ENCODE measurements at regions not wholly inside any gene's neighbourhood (a gene's known extent, or its start where the extent isn't known, plus 50 kb on each side); places are given as distances from the start of the nearest gene placed in this dataset.

DNA sequence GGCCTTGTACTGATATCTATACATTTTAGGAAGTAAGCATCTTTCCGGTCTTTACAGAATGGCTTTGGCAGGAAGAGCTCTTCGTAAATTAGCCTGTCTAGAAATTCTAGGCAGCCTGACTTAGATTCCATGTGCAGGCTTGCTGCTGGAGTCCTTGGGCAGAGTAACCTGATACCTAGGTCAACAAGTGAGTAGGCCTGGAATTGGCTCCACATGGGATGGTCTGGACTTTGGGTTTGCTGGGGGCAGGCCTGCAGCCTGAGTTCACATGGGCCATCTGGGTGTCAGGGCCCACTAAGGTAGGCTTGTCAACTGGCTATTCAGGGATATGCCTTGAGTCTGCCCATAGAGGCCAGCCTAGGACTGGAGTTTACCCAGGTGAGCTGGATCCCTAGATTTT lies 59.6 kb upstream of the CYYR1 start:
- Mint-ChIP-seq H3K27ac (no peak overlapping the region), H3K27me3 (no peaks in the 10 kb centered on the region), H3K9me3 (peaks cover 8% of the 10 kb centered on the region), H3K36me3 (ENCODE audit: low read depth) (no peaks in the 10 kb centered on the region), H3K4me1 (ENCODE audit: low read depth) (no peaks in the 10 kb centered on the region), H3K4me3 (no peak overlapping the region)
- intact Hi-C loops (cut with micrococcal nuclease), result no loop called here
- POLR2A ChIA-PET, result interaction anchor here (0.6 kb wide), 1 partner anchor 1817 kb away, joined by 3 read pairs; no protein-coding TSS in a partner anchor
- DNase-seq, result no peak
- no peak for ATAC-seq
- CTCF ChIA-PET, result no interaction called here
- TF ChIP-seq, protein P1, sequence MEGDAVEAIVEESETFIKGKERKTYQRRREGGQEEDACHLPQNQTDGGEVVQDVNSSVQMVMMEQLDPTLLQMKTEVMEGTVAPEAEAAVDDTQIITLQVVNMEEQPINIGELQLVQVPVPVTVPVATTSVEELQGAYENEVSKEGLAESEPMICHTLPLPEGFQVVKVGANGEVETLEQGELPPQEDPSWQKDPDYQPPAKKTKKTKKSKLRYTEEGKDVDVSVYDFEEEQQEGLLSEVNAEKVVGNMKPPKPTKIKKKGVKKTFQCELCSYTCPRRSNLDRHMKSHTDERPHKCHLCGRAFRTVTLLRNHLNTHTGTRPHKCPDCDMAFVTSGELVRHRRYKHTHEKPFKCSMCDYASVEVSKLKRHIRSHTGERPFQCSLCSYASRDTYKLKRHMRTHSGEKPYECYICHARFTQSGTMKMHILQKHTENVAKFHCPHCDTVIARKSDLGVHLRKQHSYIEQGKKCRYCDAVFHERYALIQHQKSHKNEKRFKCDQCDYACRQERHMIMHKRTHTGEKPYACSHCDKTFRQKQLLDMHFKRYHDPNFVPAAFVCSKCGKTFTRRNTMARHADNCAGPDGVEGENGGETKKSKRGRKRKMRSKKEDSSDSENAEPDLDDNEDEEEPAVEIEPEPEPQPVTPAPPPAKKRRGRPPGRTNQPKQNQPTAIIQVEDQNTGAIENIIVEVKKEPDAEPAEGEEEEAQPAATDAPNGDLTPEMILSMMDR (IDR thresholded peaks at IDR 0.05), result no peak

GRCh38 chr21:26626187-26626586 lies 53.1 kb upstream of the CYYR1 start:
- intact Hi-C loops (cut with micrococcal nuclease), result no loop called here
- ChIA-PET CTCF (no interaction called here), POLR2A (no interaction called here)
- TF ChIP-seq, protein P1 (IDR thresholded peaks at IDR 0.05), result no peak
- H3K27me3 Mint-ChIP-seq, result no peaks in the 10 kb centered on the region
- H3K36me3 Mint-ChIP-seq (ENCODE audit: low read depth), result no peaks in the 10 kb centered on the region
- no peak overlapping the region for H3K27ac Mint-ChIP-seq
- peaks cover 2% of the 10 kb centered on the region for H3K9me3 Mint-ChIP-seq
- no peak overlapping the region for H3K4me3 Mint-ChIP-seq
- H3K4me1 Mint-ChIP-seq (ENCODE audit: low read depth), result no peaks in the 10 kb centered on the region
- no peak for DNase-seq
- ATAC-seq, result no peak

DNA sequence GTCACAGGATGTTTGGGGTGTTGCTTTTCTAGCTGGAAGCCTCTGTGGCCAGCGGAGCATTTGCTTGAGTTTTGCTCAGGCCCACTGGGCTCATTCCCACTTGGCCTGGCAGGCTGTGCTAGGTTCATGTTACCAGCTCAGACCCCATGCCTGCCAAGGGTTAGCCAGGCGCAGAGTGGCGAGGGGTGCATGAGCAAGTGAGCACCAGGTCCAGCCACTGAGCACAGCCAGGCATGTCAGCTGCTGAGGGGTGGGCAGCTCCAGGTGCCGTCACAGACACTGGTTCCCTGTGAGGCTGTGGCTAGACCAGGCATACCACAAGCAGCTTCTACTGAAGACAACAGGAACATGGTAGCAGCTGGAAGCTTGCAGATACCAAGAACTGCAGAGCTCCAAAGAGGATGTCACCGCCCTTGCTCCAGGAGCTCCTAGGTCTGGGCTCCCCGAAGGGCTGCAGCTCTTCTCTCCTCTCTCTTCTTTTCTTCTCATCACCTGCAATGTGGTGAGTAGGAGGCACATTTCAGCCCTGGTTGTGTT lies 52.0 kb upstream of the CYYR1 start:
- Mint-ChIP-seq H3K27me3 (no peaks in the 10 kb centered on the region), H3K4me3 (no peak overlapping the region), H3K9me3 (peaks cover 2% of the 10 kb centered on the region), H3K4me1 (ENCODE audit: low read depth) (no peaks in the 10 kb centered on the region), H3K27ac (no peak overlapping the region), H3K36me3 (ENCODE audit: low read depth) (no peaks in the 10 kb centered on the region)
- no peak for ATAC-seq
- intact Hi-C loops (cut with micrococcal nuclease), result no loop called here
- TF ChIP-seq, protein P1 (IDR thresholded peaks at IDR 0.05), result no peak
- POLR2A ChIA-PET, result no interaction called here
- CTCF ChIA-PET, result no interaction called here
- no peak for DNase-seq
